Spleen (tissue), 11 donors: ENCODE measurements at regions not wholly inside any gene's neighbourhood (a gene's known extent, or its start where the extent isn't known, plus 50 kb on each side); places are given as distances from the start of the nearest gene placed in this dataset.

Experiments
- DNase-seq: peaks from one replicate; pipeline ENCODE4 v3.0.0-alpha.2; 2020
- H3K27ac ChIP-seq, 8 donors: fragments of 200-600 bp; sonication (generic) in 7 of 8; 1 replicate in 4 of 8; 2 replicates in 4 of 8; pipeline versions ENCODE4 v1.5.0 to v1.8.0; 2016 to 2021; ENCODE audit warnings: inconsistent platforms in 4 of 8, mild to moderate bottlenecking in 4 of 8, moderate library complexity in 1 of 8
- H3K27me3 ChIP-seq, 7 donors: fragments of 200-600 bp; sonication (generic) in 6 of 7; replicated peaks in 1 of 7; 1 replicate in 4 of 7; 2 replicates in 3 of 7; pipeline versions ENCODE4 v1.5.0 to v1.8.0; 2016 to 2021; ENCODE audit warnings: inconsistent platforms in 3 of 7, mild to moderate bottlenecking in 1 of 7
- H3K36me3 ChIP-seq, 6 donors: fragments of 200-600 bp; sonication (generic) in 5 of 6; 1 replicate in 4 of 6; 2 replicates in 2 of 6; pipeline versions ENCODE4 v1.5.0 to v1.8.0; 2016 to 2021; ENCODE audit warnings: inconsistent platforms in 2 of 6
- H3K4me1 ChIP-seq, 6 donors: fragments of 200-600 bp; sonication (generic) in 5 of 6; 1 replicate in 3 of 6; 2 replicates in 3 of 6; pipeline versions ENCODE4 v1.5.0 to v1.8.0; 2016 to 2021; ENCODE audit warnings: inconsistent platforms in 3 of 6
- H3K4me3 ChIP-seq, 8 donors: fragments of 200-600 bp; sonication (generic) in 7 of 8; 1 replicate in 4 of 8; 2 replicates in 4 of 8; pipeline versions ENCODE4 v1.5.0 to v1.8.0; 2016 to 2021; ENCODE audit warnings: inconsistent platforms in 4 of 8, mild to moderate bottlenecking in 4 of 8, moderate library complexity in 2 of 8
- H3K9me3 ChIP-seq, 8 donors: fragments of 200-600 bp; sonication (generic) in 7 of 8; 1 replicate in 4 of 8; 2 replicates in 4 of 8; pipeline versions ENCODE4 v1.5.0 to v1.8.0; 2016 to 2021; ENCODE audit warnings: inconsistent platforms in 4 of 8
- CTCF ChIP-seq, 11 experiments: fragments of 200-600 bp in 7 of 11; fragments of 450-650 bp in 4 of 11; sonication (generic) in 4 of 11; IDR thresholded peaks in 8 of 11; conservative IDR thresholded peaks in 3 of 11; 1 replicate in 7 of 11; 2 replicates in 4 of 11; pipeline versions ENCODE4 v1.4.0 to v1.8.0; 2016 to 2021; ENCODE audit warnings: antibody characterized with exemption in 11 of 11, inconsistent platforms in 4 of 11, mild to moderate bottlenecking in 1 of 11
- POLR2A ChIP-seq, 3 donors: fragments of 450-650 bp; IDR thresholded peaks; one replicate each; pipeline ENCODE4 v1.5.1; 2017; ENCODE audit warnings: antibody characterized with exemption in 3 of 3, mild to moderate bottlenecking in 1 of 3
- POLR2AphosphoS5 ChIP-seq, 3 donors: sonication (generic); formaldehyde crosslinking; IDR thresholded peaks; one replicate each; pipeline ENCODE4 v1.5.1; 2017; ENCODE audit warnings: antibody characterized with exemption in 3 of 3
- WGBS, 5 donors: extraction: QIAGEN DNeasy Blood & Tissue Kit in 3 of 5; methylation state at CpG; one replicate each; pipeline versions ENCODE4 v1.1.5 to v1.1.7; 2013 to 2018; 5-methylcytosine and 5-hydroxymethylcytosine counted together
- intact Hi-C: fragments of 100-400 bp; cut with DNase I; formaldehyde crosslinking; loops from one replicate; pipeline ENCODE4 v1.15.0; 2023; ENCODE audit warnings: low total_unique reads
- donor health status: healthy with polysubstance abuse.
- donor health status: DM: no; HTN: no; CAD: no; lungs with moderate emphysema.
- donor health status: DM: no; HTN: no; CAD: no.
- donor health status: Bipolar disorder and iron deficiency.
- donor health status: healthy.
- donor health status: DM: no; HTN: no; CAD: no.
- donor health status: DM: yes; HTN: yes; CAD: no.

- H3K36me3 ChIP-seq: no peaks in the 10 kb centered on the region
- H3K27me3 ChIP-seq: peaks cover 0 to 24% (median 0%) of the 10 kb centered on the region in 7 donors
- DNase-seq: peak; percentile 51
- peaks cover 0 to 7% (median 0%) of the 10 kb centered on the region in 6 donors for H3K4me1 ChIP-seq
- H3K4me3 ChIP-seq: no peak overlapping the region
- H3K27ac ChIP-seq: no peak overlapping the region
- TF ChIP-seq CTCF (IDR thresholded peaks at IDR 0.05 in 8 of 11, conservative IDR thresholded peaks at IDR 0.05 in 3 of 11) (no peak), POLR2AphosphoS5 (IDR thresholded peaks at IDR 0.05) (no peak), POLR2A (IDR thresholded peaks at IDR 0.05) (no peak)
- intact Hi-C loops: no loop called here
- 78 to 93% (median 82%) methylated on average over 8 to 9 of the region's 9 CpGs for WGBS, 5 donors
- H3K9me3 ChIP-seq: no peaks in the 10 kb centered on the region
Measured at GRCh38 chr5:135236908-135237747, 161.9 kb downstream of the MACROH2A1 start.

GRCh38 chr5:135236228-135236907 lies 162.7 kb downstream of the MACROH2A1 start:
- DNase-seq: peak; percentile 37
- Histone ChIP-seq H3K27me3 (peaks cover 0 to 24% (median 0%) of the 10 kb centered on the region in 7 donors), H3K4me3 (no peak overlapping the region), H3K27ac (no peak overlapping the region), H3K4me1 (no peaks in the 10 kb centered on the region), H3K36me3 (no peaks in the 10 kb centered on the region), H3K9me3 (no peaks in the 10 kb centered on the region)
- TF ChIP-seq CTCF (IDR thresholded peaks at IDR 0.05 in 8 of 11, conservative IDR thresholded peaks at IDR 0.05 in 3 of 11) (no peak), POLR2AphosphoS5 (IDR thresholded peaks at IDR 0.05) (no peak), POLR2A (IDR thresholded peaks at IDR 0.05) (no peak)
- intact Hi-C loops: no loop called here
- 71 to 89% (median 79%) methylated on average over 11 of the region's 11 CpGs for WGBS, 5 donors

- peak; percentile 51 for DNase-seq
- Histone ChIP-seq H3K4me3 (no peak overlapping the region), H3K27ac (no peak overlapping the region), H3K9me3 (no peaks in the 10 kb centered on the region), H3K36me3 (no peaks in the 10 kb centered on the region), H3K4me1 (peaks cover 0 to 2% (median 0%) of the 10 kb centered on the region in 6 donors), H3K27me3 (peaks cover 0 to 24% (median 0%) of the 10 kb centered on the region in 7 donors)
- 81 to 88% (median 84%) methylated on average over 9 of the region's 9 CpGs for WGBS, 5 donors
- intact Hi-C loops: no loop called here
- no peak for TF ChIP-seq POLR2A (IDR thresholded peaks at IDR 0.05)
Measured at GRCh38 chr5:135235551-135236227, 163.3 kb downstream of the MACROH2A1 start.

- Histone ChIP-seq H3K27me3 (peaks cover 0 to 24% (median 0%) of the 10 kb centered on the region in 7 donors), H3K36me3 (no peaks in the 10 kb centered on the region), H3K4me3 (no peak overlapping the region), H3K27ac (no peak overlapping the region), H3K9me3 (no peaks in the 10 kb centered on the region), H3K4me1 (peaks cover 0 to 10% (median 0%) of the 10 kb centered on the region in 6 donors)
- WGBS, 5 donors: 78 to 90% (median 84%) methylated on average over 9 of the region's 9 CpGs
- TF ChIP-seq POLR2A (IDR thresholded peaks at IDR 0.05) (no peak), CTCF (IDR thresholded peaks at IDR 0.05 in 8 of 11, conservative IDR thresholded peaks at IDR 0.05 in 3 of 11) (no peak), POLR2AphosphoS5 (IDR thresholded peaks at IDR 0.05) (no peak)
- peak; percentile 19 for DNase-seq
- intact Hi-C loops: no loop called here
Measured at GRCh38 chr5:135234666-135235401, 164.2 kb downstream of the MACROH2A1 start.
